K562 (cell line): ENCODE measurements at regions not wholly inside any gene's neighbourhood (a gene's known extent, or its start where the extent isn't known, plus 50 kb on each side); places are given as distances from the start of the nearest gene placed in this dataset.
A peak's percentile ranks its signal among the peaks of the same experiment; 100 is the strongest.

ENCODE experiments used
- ATAC-seq: fragments of 200-7000 bp; cut with Tn5 transposase; 3 replicates; pipeline ENCODE4 v1.9.1; 2020; ENCODE audit warnings: moderate library complexity
- BruUV-seq: library from RNA; stranded (reverse); fragments of 400-500 nt; replicated peaks from 2 replicates; lab custom pipeline; 2021; lab: Mats Ljungman, UMichigan
- CTCF ChIA-PET: fragments of 300-600 bp; formaldehyde crosslinking; extraction: SDS; loops from one replicate; lab custom pipeline; 2021; ENCODE audit warnings: low intra/inter-chr PET ratio; lab: Yijun Ruan, JAX
- POLR2A ChIA-PET: fragments of 300-600, 350-650 bp; sonication (Branson Sonifier 250); formaldehyde crosslinking; extraction: SDS; loops from one replicate; lab custom pipeline; 2021; ENCODE audit warnings: antibody characterized with exemption, inconsistent platforms; lab: Yijun Ruan, JAX
- DNase-seq, 4 experiments: peaks; one replicate each; pipeline versions ENCODE4 v3.0.0 to v3.0.0-alpha.2; 2011 to 2018; ENCODE audit warnings: low spot score in 3 of 4, mixed read lengths in 3 of 4; ENCODE audit errors: extremely low read depth in 1 of 4
- FAIRE-seq: peaks from 2 replicates; lab custom pipeline; 2011; peaks lifted over from hg19 to GRCh38; lab: Jason Lieb, UNC
- H2AFZ ChIP-seq: 2 replicates; pipeline ENCODE4 v1.6.0; 2011; ENCODE audit warnings: low read depth, low read length, control low read depth, inconsistent platforms
- H3K27ac ChIP-seq: fragments of 200-600 bp; 3 replicates; pipeline ENCODE4 v1.8.0; 2011; ENCODE audit warnings: low read depth, mild to moderate bottlenecking, control low read depth, inconsistent platforms, low read length, moderate library complexity, mixed read lengths; ENCODE audit errors: extremely low read depth
- H3K27me3 ChIP-seq, 2 experiments: fragments of 300-600 bp in 1 of 2; 2 replicates in 1 of 2; 3 replicates in 1 of 2; pipeline versions ENCODE4 v1.6.0 to v1.8.0; 2011; ENCODE audit warnings: inconsistent platforms in 2 of 2, low read length in 2 of 2, mild to moderate bottlenecking in 1 of 2, mixed read lengths in 1 of 2, moderate library complexity in 1 of 2; ENCODE audit not compliant: control insufficient read depth in 2 of 2, insufficient read depth in 2 of 2
- H3K36me3 ChIP-seq: fragments of 300-600 bp; 3 replicates; pipeline ENCODE4 v1.8.0; 2011; ENCODE audit warnings: mild to moderate bottlenecking, low read length, inconsistent platforms; ENCODE audit not compliant: control insufficient read depth, insufficient read depth
- H3K4me1 ChIP-seq, 2 experiments: fragments of 200-600 bp in 1 of 2; replicated peaks in 1 of 2; 2 replicates in 1 of 2; 3 replicates in 1 of 2; pipeline versions ENCODE4 v1.5.1 to v1.8.0; 2011; ENCODE audit warnings: inconsistent platforms in 2 of 2, low read length in 2 of 2, mild to moderate bottlenecking in 1 of 2, mixed read lengths in 1 of 2, moderate library complexity in 1 of 2; ENCODE audit not compliant: control insufficient read depth in 2 of 2, insufficient read depth in 2 of 2
- H3K4me2 ChIP-seq: 2 replicates; pipeline ENCODE4 v1.6.1; 2011; ENCODE audit warnings: low read length, control low read depth, inconsistent platforms, mixed read lengths; ENCODE audit not compliant: insufficient read depth
- H3K4me3 ChIP-seq: fragments of 200-600 bp; sonication (generic), shearing (Covaris generic); 2 replicates; pipeline ENCODE4 v1.5.1; 2016; ENCODE audit warnings: control low read depth, inconsistent platforms
- H3K79me2 ChIP-seq: fragments of 200-600 bp; 3 replicates; pipeline ENCODE4 v1.8.0; 2011; ENCODE audit warnings: low read length, inconsistent platforms; ENCODE audit not compliant: control insufficient read depth, insufficient read depth
- H3K9ac ChIP-seq, 2 experiments: 2 replicates each; pipeline versions ENCODE4 v1.6.0 to v1.6.1; 2011; ENCODE audit warnings: low read depth in 2 of 2, low read length in 2 of 2, control low read depth in 1 of 2, inconsistent platforms in 1 of 2, mild to moderate bottlenecking in 1 of 2, mixed read lengths in 1 of 2; ENCODE audit not compliant: insufficient read depth in 1 of 2
- H3K9me1 ChIP-seq: one replicate; pipeline ENCODE4 v1.6.0; 2011; ENCODE audit warnings: inconsistent platforms, mild to moderate bottlenecking, low read length, moderate library complexity; ENCODE audit not compliant: control insufficient read depth, insufficient read depth
- H3K9me3 ChIP-seq: replicated peaks from 2 replicates; pipeline ENCODE4 v1.5.1; 2011; ENCODE audit warnings: low read depth, low read length, inconsistent platforms; ENCODE audit not compliant: control insufficient read depth, insufficient read depth
- H4K20me1 ChIP-seq: replicated peaks from 2 replicates; pipeline ENCODE4 v1.6.1; 2011; ENCODE audit warnings: low read length, inconsistent platforms, mixed read lengths; ENCODE audit not compliant: control insufficient read depth, insufficient read depth
- CBFA2T3 ChIP-seq: fragments of 450-650 bp; IDR thresholded peaks from 2 replicates; pipeline ENCODE4 v1.6.1; 2017
- CREB3 ChIP-seq: fragments of 450-650 bp; conservative IDR thresholded peaks from 2 replicates; pipeline ENCODE4 v1.6.1; 2016; ENCODE audit warnings: missing genetic modification characterization, low read depth, mild to moderate bottlenecking, missing compliant biosample characterization, moderate library complexity
- MAZ ChIP-seq, 2 experiments: fragments of 450-650 bp in 1 of 2; sonication (generic) in 1 of 2; formaldehyde crosslinking; IDR thresholded peaks in 1 of 2; conservative IDR thresholded peaks in 1 of 2; 2 replicates each; pipeline versions ENCODE4 v1.4.0 to v1.5.0; 2020; ENCODE audit warnings: mild to moderate bottlenecking in 1 of 2, missing genetic modification reagents in 1 of 2
- PKNOX1 ChIP-seq: fragments of 450-650 bp; IDR thresholded peaks from 2 replicates; pipeline ENCODE4 v1.6.1; 2016
- ZBTB33 ChIP-seq: sonication (generic); formaldehyde crosslinking; IDR thresholded peaks from 2 replicates; pipeline ENCODE4 v1.8.1; 2023; ENCODE audit warnings: mild to moderate bottlenecking, missing genetic modification reagents
- ZNF124 ChIP-seq: sonication (generic); formaldehyde crosslinking; IDR thresholded peaks from 2 replicates; pipeline ENCODE4 v1.8.1; 2022; ENCODE audit warnings: missing genetic modification reagents
- ZNF165 ChIP-seq: fragments of 250-450 bp; sonication (Bioruptor Pico); IDR thresholded peaks from 2 replicates; pipeline ENCODE4 v1.4.0; 2020; ENCODE audit warnings: borderline replicate concordance
- ZNF518B ChIP-seq: fragments of 250-450 bp; sonication (Bioruptor Pico); IDR thresholded peaks from 2 replicates; pipeline ENCODE4 v1.5.0; 2021; ENCODE audit warnings: mild to moderate bottlenecking, moderate library complexity
- ZNF668 ChIP-seq: fragments of 250-450 bp; sonication (Bioruptor Pico); IDR thresholded peaks from 2 replicates; pipeline ENCODE4 v1.8.0; 2022; ENCODE audit warnings: mild to moderate bottlenecking, inconsistent platforms
- ZNF717 ChIP-seq: fragments of 250-450 bp; sonication (Bioruptor Pico); IDR thresholded peaks from 2 replicates; pipeline ENCODE4 v1.5.0; 2021
- WGBS: fragments of 100-300 bp; shearing (Covaris generic); methylation state at CpG from one replicate; pipeline ENCODE4 v1.1.6; 2016; ENCODE audit warnings: low coverage, mixed read lengths; ENCODE audit not compliant: insufficient coverage; ENCODE audit errors: missing lambda C conversion rate; 5-methylcytosine and 5-hydroxymethylcytosine counted together
- in situ Hi-C: fragments of 300-500 bp; cut with MboI; formaldehyde crosslinking; loops from 4 replicates; pipeline ENCODE4 v1.15.0; 2018; ENCODE audit warnings: inconsistent platforms, mixed read lengths
- intact Hi-C: fragments of 100-400 bp; cut with micrococcal nuclease; formaldehyde crosslinking; loops from 2 replicates; pipeline ENCODE4 v1.14.2; 2022

- TF ChIP-seq PKNOX1 (peak; percentile 55), ZBTB33 (CRISPR knock-in tag) (peak; percentile 50; the same call in 1 of the 2 replicates)
Observed at GRCh38 chr6:108737594-108738546, 110.4 kb upstream of the ARMC2 start (continued).

GRCh38 chr6:108738684-108739416 lies 109.4 kb upstream of the ARMC2 start:
- no peaks in the 10 kb centered on the region for H3K27me3 ChIP-seq
- H3K9me1 ChIP-seq: no peaks in the 10 kb centered on the region
- H3K9me3 ChIP-seq: no peaks in the 10 kb centered on the region
- peak overlapping the region; percentile 79 for H2AFZ ChIP-seq
- intact Hi-C loops (no loop called here), in situ Hi-C loops (no loop called here)
- H3K36me3 ChIP-seq: no peaks in the 10 kb centered on the region
- no peak for FAIRE-seq
- CTCF ChIA-PET: no interaction called here
- H3K9ac ChIP-seq: peak overlapping the region in 1 of 2 experiments; percentile 53; a peak in 3 of 4 replicates
- H3K4me1 ChIP-seq: peaks cover 6 to 44% of the 10 kb centered on the region in 2 experiments
- no peak for ATAC-seq
- peak overlapping the region; percentile 55; the same call in 2 of the 3 replicates for H3K27ac ChIP-seq
- H4K20me1 ChIP-seq: no peaks in the 10 kb centered on the region
- H3K4me2 ChIP-seq: peak overlapping the region; percentile 65
- 55% methylated on average over 16 of the region's 16 CpGs for WGBS
- BruUV-seq: no TSS peak
- POLR2A ChIA-PET: interaction anchor here (1.0 to 1.7 kb wide), 4 partner anchors 13 to 31 kb away, joined by 3 to 7 read pairs (median 4); no protein-coding TSS in a partner anchor
- H3K79me2 ChIP-seq: no peaks in the 10 kb centered on the region
- DNase-seq: no peak
- H3K4me3 ChIP-seq: no peak overlapping the region
- no peak for TF ChIP-seq CBFA2T3
- no peak for TF ChIP-seq ZNF717
- no peak for TF ChIP-seq MAZ (CRISPR knock-in tag; conservative IDR thresholded peaks at IDR 0.05 in 1 of 2, IDR thresholded peaks at IDR 0.05 in 1 of 2)
- no peak for TF ChIP-seq ZNF124
- 0 out of 2 replicates have a peak, but pooled peaks have one; percentile 73 for TF ChIP-seq CREB3 (tag)
- no peak for TF ChIP-seq ZNF165 (CRISPR knock-in tag)
- TF ChIP-seq ZNF668 (CRISPR knock-in tag): no peak
- TF ChIP-seq ZNF518B: no peak
